GM19452 (cell line): ENCODE measurements at regions not wholly inside any gene's neighbourhood (a gene's known extent, or its start where the extent isn't known, plus 50 kb on each side); places are given as distances from the start of the nearest gene placed in this dataset.

Experiments used
- ATAC-seq: cut with Tn5 transposase; IDR thresholded peaks from one replicate; pipeline ENCODE4 v1.9.1; 2021; ENCODE audit not compliant: unreplicated experiment

GRCh38 chr12:4857472-4858291 is 52.0 kb upstream of the KCNA1 start:
- ATAC-seq = peak; percentile 79

GRCh38 chr12:4858386-4858785 is 51.3 kb upstream of the KCNA1 start:
- ATAC-seq = no peak

GRCh38 chr12:4859478-4860210 is 50.1 kb upstream of the KCNA1 start:
- no peak for ATAC-seq
